PC-3 (cell line): ENCODE measurements at regions not wholly inside any gene's neighbourhood (a gene's known extent, or its start where the extent isn't known, plus 50 kb on each side); places are given as distances from the start of the nearest gene placed in this dataset.

ENCODE experiments used
- ATAC-seq: fragments of 200-7000 bp; cut with Tn5 transposase; 2 replicates; pipeline ENCODE4 v1.9.1; 2020; ENCODE audit warnings: mild to moderate bottlenecking, moderate library complexity
- BruUV-seq: library from RNA; stranded (reverse); fragments of 400-500 nt; replicated peaks from 2 replicates; lab custom pipeline; 2021; lab: Mats Ljungman, UMichigan
- CTCF ChIA-PET: fragments of 300-600 bp; sonication (Branson Sonifier 250); formaldehyde crosslinking; loops from one replicate; lab custom pipeline; 2022; ENCODE audit warnings: antibody characterized with exemption; lab: Charles Lee
- POLR2A ChIA-PET: fragments of 300-600 bp; sonication (Branson Sonifier 250); formaldehyde crosslinking; loops from one replicate; lab custom pipeline; 2022; ENCODE audit warnings: antibody characterized with exemption; ENCODE audit not compliant: unreplicated experiment; lab: Charles Lee
- DNase-seq: peaks from one replicate; pipeline ENCODE4 v3.0.0-alpha.2; 2015
- H2AFZ ChIP-seq: fragments of 300-600 bp; sonication (generic); 2 replicates; pipeline ENCODE4 v1.6.0; 2016; ENCODE audit warnings: antibody characterized with exemption, low read length
- H3F3A ChIP-seq: fragments of 300-600 bp; sonication (generic); one replicate; pipeline ENCODE4 v1.6.0; 2017; ENCODE audit warnings: antibody characterized with exemption, low read length, control low read depth, mild to moderate bottlenecking; ENCODE audit not compliant: unreplicated experiment
- H3K27ac ChIP-seq: fragments of 300-600 bp; sonication (generic); 2 replicates; pipeline ENCODE4 v1.5.1; 2016; ENCODE audit warnings: mild to moderate bottlenecking, low read length
- H3K27me3 ChIP-seq: fragments of 300-600 bp; sonication (generic); 2 replicates; pipeline ENCODE4 v1.6.1; 2016; ENCODE audit warnings: low read length, mixed read lengths
- H3K36me3 ChIP-seq: fragments of 300-600 bp; sonication (generic); 2 replicates; pipeline ENCODE4 v1.6.1; 2016; ENCODE audit warnings: low read depth, mixed run types, low read length, mixed read lengths
- H3K4me1 ChIP-seq: fragments of 300-600 bp; sonication (generic); 2 replicates; pipeline ENCODE4 v1.5.1; 2016; ENCODE audit warnings: low read length; ENCODE audit not compliant: insufficient read depth
- H3K4me2 ChIP-seq: fragments of 300-600 bp; sonication (generic); 2 replicates; pipeline ENCODE4 v1.6.0; 2016; ENCODE audit warnings: low read length
- H3K4me3 ChIP-seq: fragments of 300-600 bp; sonication (generic); 2 replicates; pipeline ENCODE4 v1.5.1; 2016; ENCODE audit warnings: mild to moderate bottlenecking, low read length, mixed read lengths
- H3K79me2 ChIP-seq: fragments of 300-600 bp; sonication (generic); 2 replicates; pipeline ENCODE4 v1.6.1; 2017; ENCODE audit warnings: low read length, mixed read lengths
- H3K9ac ChIP-seq: fragments of 300-600 bp; sonication (generic); 2 replicates; pipeline ENCODE4 v1.6.0; 2016; ENCODE audit warnings: mild to moderate bottlenecking, low read length
- H3K9me2 ChIP-seq: fragments of 300-600 bp; sonication (generic); replicated peaks from 2 replicates; pipeline ENCODE4 v1.6.1; 2016; ENCODE audit warnings: mixed run types, low read length, mixed read lengths
- H3K9me3 ChIP-seq: fragments of 300-600 bp; sonication (generic); 2 replicates; pipeline ENCODE4 v1.6.1; 2016; ENCODE audit warnings: low read length, mixed read lengths
- H4K20me1 ChIP-seq: fragments of 300-600 bp; sonication (generic); 2 replicates; pipeline ENCODE4 v1.6.1; 2016; ENCODE audit warnings: low read length, mixed read lengths
- EZH2 ChIP-seq: fragments of 300-600 bp; sonication (generic); IDR thresholded peaks from one replicate; pipeline ENCODE4 v1.6.1; 2017; ENCODE audit warnings: antibody characterized with exemption, mild to moderate bottlenecking, low read length; ENCODE audit not compliant: unreplicated experiment
- EZH2phosphoT487 ChIP-seq: fragments of 300-600 bp; sonication (generic); IDR thresholded peaks from 2 replicates; pipeline ENCODE4 v1.6.1; 2018; ENCODE audit warnings: mild to moderate bottlenecking, antibody characterized with exemption, low read length, borderline replicate concordance
- intact Hi-C: fragments of 100-400 bp; cut with micrococcal nuclease; formaldehyde crosslinking; loops from 2 replicates; pipeline ENCODE4 v1.9.0; 2023
- TF ChIP-seq, protein P1 (sequence below): fragments of 300-600 bp; sonication (generic); conservative IDR thresholded peaks from 2 replicates; pipeline ENCODE4 v1.5.1; 2017; ENCODE audit warnings: antibody characterized with exemption, low read depth, mild to moderate bottlenecking, low read length

DNA sequence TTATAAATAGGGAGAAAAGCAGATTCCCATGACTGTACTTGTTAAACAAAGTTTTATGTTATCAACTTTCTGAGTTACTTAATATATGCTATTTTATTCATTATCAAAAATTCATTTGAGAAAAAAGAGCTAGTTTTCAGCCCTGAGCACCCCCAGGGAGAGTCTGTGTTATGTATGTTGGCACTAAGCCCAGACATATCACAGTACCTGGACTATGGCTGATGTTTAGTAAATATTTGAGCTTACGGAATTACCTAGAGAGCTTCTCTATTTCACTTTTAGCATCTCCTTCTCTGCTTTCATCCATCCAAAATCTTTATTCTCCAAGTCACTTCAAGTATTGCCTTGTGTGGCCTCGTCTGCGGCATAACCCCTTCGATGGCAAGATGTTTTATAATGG is 225.9 kb upstream of the PCSK5 start:
- H3K36me3 ChIP-seq = no peaks in the 10 kb centered on the region
- H3K4me2 ChIP-seq = no peak overlapping the region
- H3K27ac ChIP-seq = no peak overlapping the region
- ChIA-PET CTCF (no interaction called here), POLR2A (no interaction called here)
- no peaks in the 10 kb centered on the region for H3K9me3 ChIP-seq
- no TSS peak for BruUV-seq
- intact Hi-C loops = no loop called here
- no peak overlapping the region for H3K9ac ChIP-seq
- no peaks in the 10 kb centered on the region for H4K20me1 ChIP-seq
- no peaks in the 10 kb centered on the region for H3K4me1 ChIP-seq
- no peaks in the 10 kb centered on the region for H3F3A ChIP-seq
- no peaks in the 10 kb centered on the region for H3K79me2 ChIP-seq
- no peaks in the 10 kb centered on the region for H3K9me2 ChIP-seq
- no peaks in the 10 kb centered on the region for H3K27me3 ChIP-seq
- DNase-seq (no peak), ATAC-seq (no peak)
- TF ChIP-seq, protein P1, sequence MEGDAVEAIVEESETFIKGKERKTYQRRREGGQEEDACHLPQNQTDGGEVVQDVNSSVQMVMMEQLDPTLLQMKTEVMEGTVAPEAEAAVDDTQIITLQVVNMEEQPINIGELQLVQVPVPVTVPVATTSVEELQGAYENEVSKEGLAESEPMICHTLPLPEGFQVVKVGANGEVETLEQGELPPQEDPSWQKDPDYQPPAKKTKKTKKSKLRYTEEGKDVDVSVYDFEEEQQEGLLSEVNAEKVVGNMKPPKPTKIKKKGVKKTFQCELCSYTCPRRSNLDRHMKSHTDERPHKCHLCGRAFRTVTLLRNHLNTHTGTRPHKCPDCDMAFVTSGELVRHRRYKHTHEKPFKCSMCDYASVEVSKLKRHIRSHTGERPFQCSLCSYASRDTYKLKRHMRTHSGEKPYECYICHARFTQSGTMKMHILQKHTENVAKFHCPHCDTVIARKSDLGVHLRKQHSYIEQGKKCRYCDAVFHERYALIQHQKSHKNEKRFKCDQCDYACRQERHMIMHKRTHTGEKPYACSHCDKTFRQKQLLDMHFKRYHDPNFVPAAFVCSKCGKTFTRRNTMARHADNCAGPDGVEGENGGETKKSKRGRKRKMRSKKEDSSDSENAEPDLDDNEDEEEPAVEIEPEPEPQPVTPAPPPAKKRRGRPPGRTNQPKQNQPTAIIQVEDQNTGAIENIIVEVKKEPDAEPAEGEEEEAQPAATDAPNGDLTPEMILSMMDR = no peak
- TF ChIP-seq EZH2 (no peak), EZH2phosphoT487 (no peak)
- H2AFZ ChIP-seq = no peak overlapping the region
- H3K4me3 ChIP-seq = no peak overlapping the region

DNA sequence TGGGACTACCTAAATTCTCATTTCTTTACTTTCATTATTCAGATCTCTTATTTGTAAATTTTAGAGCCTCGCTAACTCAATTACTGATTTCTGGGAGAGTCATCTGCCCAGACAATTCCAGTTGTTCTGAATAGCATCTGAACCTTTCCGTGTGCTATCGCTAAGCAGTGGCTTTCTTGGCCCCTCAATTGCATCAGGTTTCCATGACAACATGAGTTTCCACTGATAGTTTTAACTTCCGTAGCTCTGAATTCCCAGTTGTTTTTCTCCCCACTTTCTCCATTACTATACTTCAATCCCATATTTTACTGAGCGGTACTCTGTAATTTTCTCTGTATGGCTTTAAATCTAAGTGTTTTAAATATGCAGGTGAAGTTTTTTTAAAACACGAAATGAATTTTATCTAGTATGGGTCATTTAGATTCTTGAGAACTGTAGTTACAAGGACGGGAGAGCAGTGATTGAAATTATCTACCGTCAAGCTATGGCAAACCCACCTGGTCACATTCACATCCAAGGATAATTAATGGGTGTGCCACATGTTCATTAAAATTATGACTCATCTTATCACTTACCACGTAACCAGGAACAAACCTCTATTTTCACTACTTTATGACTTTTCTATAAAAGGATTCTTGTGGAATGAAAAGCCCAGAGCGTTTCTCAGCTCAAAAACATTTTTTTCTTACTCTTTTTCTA is 223.5 kb upstream of the PCSK5 start:
- BruUV-seq = no TSS peak
- H3K9me2 ChIP-seq = no peaks in the 10 kb centered on the region

DNA sequence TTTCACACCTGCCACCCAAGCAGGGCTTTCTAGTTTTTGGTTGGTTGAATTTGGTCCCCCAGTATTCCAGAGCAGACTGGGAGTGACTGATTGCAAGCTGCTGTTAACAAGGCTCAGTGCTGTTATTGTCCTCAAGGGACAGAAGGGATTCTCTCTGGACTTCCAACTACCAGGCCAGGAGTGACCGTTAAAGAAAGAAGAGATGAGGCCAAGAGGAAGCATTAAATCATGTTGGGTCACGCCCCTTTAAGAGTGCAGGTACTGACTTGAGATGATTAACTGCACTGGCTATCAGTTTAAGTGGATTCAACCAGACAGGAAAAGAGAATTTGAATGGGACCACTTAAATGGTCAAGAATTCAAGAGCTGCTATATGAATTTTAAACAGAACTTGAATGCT is 220.8 kb upstream of the PCSK5 start:
- intact Hi-C loops = no loop called here
- Histone ChIP-seq H3K27ac (no peak overlapping the region), H4K20me1 (no peaks in the 10 kb centered on the region), H3K4me1 (no peaks in the 10 kb centered on the region), H3K9me3 (no peaks in the 10 kb centered on the region), H3K9me2 (no peaks in the 10 kb centered on the region), H3K9ac (no peak overlapping the region), H3K4me3 (no peak overlapping the region), H3K27me3 (no peaks in the 10 kb centered on the region), H3K79me2 (no peaks in the 10 kb centered on the region), H3K4me2 (no peak overlapping the region), H3K36me3 (no peaks in the 10 kb centered on the region), H2AFZ (no peak overlapping the region), H3F3A (no peaks in the 10 kb centered on the region)
- no TSS peak for BruUV-seq
- no peak for ATAC-seq
- POLR2A ChIA-PET = no interaction called here
- TF ChIP-seq, protein P1 = no peak
- TF ChIP-seq EZH2phosphoT487 (no peak), EZH2 (no peak)
- no peak for DNase-seq
- CTCF ChIA-PET = no interaction called here

More for the DNA sequence above, 223.5 kb upstream of the PCSK5 start:
- no peak for ATAC-seq
- H3K36me3 ChIP-seq = no peaks in the 10 kb centered on the region
- no peaks in the 10 kb centered on the region for H3K9me3 ChIP-seq
- no peaks in the 10 kb centered on the region for H3K4me1 ChIP-seq
- intact Hi-C loops = no loop called here
- no peaks in the 10 kb centered on the region for H3K27me3 ChIP-seq
- no peak overlapping the region for H3K4me3 ChIP-seq
- H2AFZ ChIP-seq = no peak overlapping the region
- POLR2A ChIA-PET = no interaction called here
- no peak for DNase-seq
- CTCF ChIA-PET = no interaction called here
- no peak overlapping the region for H3K27ac ChIP-seq
- no peak overlapping the region for H3K4me2 ChIP-seq
- H3F3A ChIP-seq = no peaks in the 10 kb centered on the region
- H3K9ac ChIP-seq = no peak overlapping the region
- H4K20me1 ChIP-seq = no peaks in the 10 kb centered on the region
- no peaks in the 10 kb centered on the region for H3K79me2 ChIP-seq
- TF ChIP-seq, protein P1 = no peak
- TF ChIP-seq EZH2phosphoT487 (no peak), EZH2 (no peak)
